Chondrocyte (in vitro differentiated cells): ENCODE measurements at regions not wholly inside any gene's neighbourhood (a gene's known extent, or its start where the extent isn't known, plus 50 kb on each side); places are given as distances from the start of the nearest gene placed in this dataset.

Experiments used
- DNase-seq: peaks from one replicate; pipeline ENCODE4 v3.0.0; 2021; ENCODE audit warnings: mixed read lengths, low spot score
- H3K27ac Mint-ChIP-seq: one replicate; pipeline ENCODE4 v1.8.0; 2021; ENCODE audit warnings: mild to moderate bottlenecking, moderate library complexity, mixed read lengths; ENCODE audit not compliant: unreplicated experiment
- H3K27me3 Mint-ChIP-seq: 2 replicates; pipeline ENCODE4 v1.8.0; 2021; ENCODE audit warnings: low read depth, mixed read lengths
- H3K36me3 Mint-ChIP-seq: 2 replicates; pipeline ENCODE4 v1.8.0; 2021; ENCODE audit warnings: low read depth, mixed read lengths
- H3K4me1 Mint-ChIP-seq: 2 replicates; pipeline ENCODE4 v1.8.0; 2021; ENCODE audit warnings: low read depth, mild to moderate bottlenecking, mixed read lengths
- H3K4me3 Mint-ChIP-seq: one replicate; pipeline ENCODE4 v1.8.0; 2021; ENCODE audit warnings: mild to moderate bottlenecking, moderate library complexity, mixed read lengths; ENCODE audit not compliant: unreplicated experiment
- H3K9me3 Mint-ChIP-seq: 2 replicates; pipeline ENCODE4 v1.8.0; 2021; ENCODE audit warnings: low read depth, mixed read lengths
- TF ChIP-seq, protein P1 (sequence below): fragments of 200-600 bp; sonication (generic); IDR thresholded peaks from 2 replicates; pipeline ENCODE4 v1.5.0; 2021; ENCODE audit warnings: antibody characterized with exemption, mild to moderate bottlenecking, moderate library complexity

DNA sequence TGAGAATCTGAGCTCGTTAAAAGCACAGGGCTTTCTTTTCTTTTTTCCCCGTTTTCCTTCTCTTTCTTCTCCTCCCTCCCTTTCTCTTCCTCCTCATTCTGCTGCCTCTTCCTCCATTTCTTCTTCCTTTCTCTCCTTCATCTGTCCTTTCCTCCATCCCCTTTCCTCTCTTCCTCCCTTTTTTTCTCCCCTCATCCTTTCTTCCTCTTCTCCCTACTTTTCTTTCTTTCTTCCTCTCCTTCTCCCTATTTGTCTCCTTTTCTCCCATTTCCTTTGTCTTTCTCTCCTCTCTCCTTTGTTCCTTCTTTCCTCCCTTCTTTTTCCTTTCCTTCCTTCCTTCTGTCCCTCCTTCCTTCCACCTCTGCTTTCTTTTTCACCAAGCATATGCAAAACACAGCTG, 649.4 kb downstream of the IRX1 start:
- H3K4me1 Mint-ChIP-seq: no peaks in the 10 kb centered on the region
- no peak overlapping the region for H3K4me3 Mint-ChIP-seq
- peaks cover 12% of the 10 kb centered on the region for H3K27me3 Mint-ChIP-seq
- no peak for DNase-seq
- H3K9me3 Mint-ChIP-seq: peaks cover 3% of the 10 kb centered on the region
- TF ChIP-seq, protein P1, sequence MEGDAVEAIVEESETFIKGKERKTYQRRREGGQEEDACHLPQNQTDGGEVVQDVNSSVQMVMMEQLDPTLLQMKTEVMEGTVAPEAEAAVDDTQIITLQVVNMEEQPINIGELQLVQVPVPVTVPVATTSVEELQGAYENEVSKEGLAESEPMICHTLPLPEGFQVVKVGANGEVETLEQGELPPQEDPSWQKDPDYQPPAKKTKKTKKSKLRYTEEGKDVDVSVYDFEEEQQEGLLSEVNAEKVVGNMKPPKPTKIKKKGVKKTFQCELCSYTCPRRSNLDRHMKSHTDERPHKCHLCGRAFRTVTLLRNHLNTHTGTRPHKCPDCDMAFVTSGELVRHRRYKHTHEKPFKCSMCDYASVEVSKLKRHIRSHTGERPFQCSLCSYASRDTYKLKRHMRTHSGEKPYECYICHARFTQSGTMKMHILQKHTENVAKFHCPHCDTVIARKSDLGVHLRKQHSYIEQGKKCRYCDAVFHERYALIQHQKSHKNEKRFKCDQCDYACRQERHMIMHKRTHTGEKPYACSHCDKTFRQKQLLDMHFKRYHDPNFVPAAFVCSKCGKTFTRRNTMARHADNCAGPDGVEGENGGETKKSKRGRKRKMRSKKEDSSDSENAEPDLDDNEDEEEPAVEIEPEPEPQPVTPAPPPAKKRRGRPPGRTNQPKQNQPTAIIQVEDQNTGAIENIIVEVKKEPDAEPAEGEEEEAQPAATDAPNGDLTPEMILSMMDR: no peak
- H3K27ac Mint-ChIP-seq: no peak overlapping the region
- H3K36me3 Mint-ChIP-seq: no peaks in the 10 kb centered on the region

DNA sequence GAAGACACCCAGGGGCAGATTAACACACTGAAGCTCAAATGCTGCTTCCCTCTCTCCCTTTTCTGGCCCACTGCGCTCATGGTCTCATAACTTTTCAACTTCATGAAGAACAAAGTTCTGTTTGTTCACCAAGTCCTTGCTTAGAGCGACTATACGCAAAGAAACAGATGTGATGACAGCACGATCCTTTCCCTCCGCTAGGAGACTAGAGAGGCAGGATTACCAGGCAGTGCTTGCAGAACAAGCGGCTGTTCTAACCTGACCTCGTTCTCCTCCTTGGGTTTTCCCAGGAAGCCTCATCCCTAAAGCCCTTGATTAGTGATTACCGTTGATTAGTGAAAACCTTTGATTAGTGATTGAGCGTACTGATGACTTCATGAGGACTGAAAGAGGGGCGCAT, 649.9 kb downstream of the IRX1 start:
- Mint-ChIP-seq H3K27ac (no peak overlapping the region), H3K4me3 (no peak overlapping the region), H3K36me3 (no peaks in the 10 kb centered on the region), H3K4me1 (no peaks in the 10 kb centered on the region), H3K27me3 (peaks cover 12% of the 10 kb centered on the region), H3K9me3 (peaks cover 3% of the 10 kb centered on the region)
- no peak for DNase-seq
- TF ChIP-seq, protein P1: no peak

DNA sequence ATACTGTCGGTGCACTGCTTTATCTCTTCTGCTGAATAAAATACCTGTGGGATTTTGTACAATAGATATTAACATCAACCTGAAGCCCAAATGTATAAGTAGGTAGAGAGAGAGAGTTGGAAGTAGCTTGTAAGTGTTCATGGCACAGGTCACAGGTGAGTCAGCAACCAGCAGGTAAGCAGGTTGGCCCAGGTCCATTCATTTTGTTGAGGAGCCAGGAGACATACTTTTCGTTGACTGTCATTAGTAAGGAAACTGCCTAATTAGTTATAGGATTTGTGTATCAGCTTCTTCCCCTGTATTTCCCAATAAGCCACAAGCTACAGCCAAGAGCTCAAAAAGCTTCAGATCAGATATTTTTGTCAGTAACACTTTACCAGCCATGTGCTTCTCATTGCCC, 650.8 kb downstream of the IRX1 start:
- H3K27ac Mint-ChIP-seq: no peak overlapping the region
- TF ChIP-seq, protein P1: no peak
- no peak overlapping the region for H3K4me3 Mint-ChIP-seq
- DNase-seq: no peak
- no peaks in the 10 kb centered on the region for H3K4me1 Mint-ChIP-seq
- no peaks in the 10 kb centered on the region for H3K36me3 Mint-ChIP-seq
- peaks cover 12% of the 10 kb centered on the region for H3K27me3 Mint-ChIP-seq
- H3K9me3 Mint-ChIP-seq: peaks cover 3% of the 10 kb centered on the region

DNA sequence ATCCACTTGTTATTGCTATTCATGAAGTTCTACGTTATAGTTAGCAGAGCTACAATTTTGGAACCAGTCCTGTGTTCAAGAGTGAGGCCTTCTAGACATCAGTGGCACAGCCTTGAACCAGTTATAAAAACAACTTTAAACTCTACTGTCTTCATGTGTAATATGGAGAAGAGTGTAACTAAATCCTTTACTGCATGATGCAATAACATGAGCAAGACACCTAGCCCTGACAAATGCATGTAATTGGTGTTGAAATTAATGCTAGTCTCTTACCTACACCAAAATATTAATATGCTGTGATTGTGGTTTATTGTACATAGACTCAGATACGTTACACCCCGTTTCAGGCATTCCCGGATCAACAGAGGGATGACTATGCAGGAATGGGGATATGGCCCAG, 654.6 kb downstream of the IRX1 start:
- Mint-ChIP-seq H3K36me3 (no peaks in the 10 kb centered on the region), H3K9me3 (peaks cover 16% of the 10 kb centered on the region), H3K4me3 (no peak overlapping the region), H3K4me1 (no peaks in the 10 kb centered on the region), H3K27me3 (peaks cover 9% of the 10 kb centered on the region), H3K27ac (no peak overlapping the region)
- TF ChIP-seq, protein P1: no peak
- DNase-seq: no peak

DNA sequence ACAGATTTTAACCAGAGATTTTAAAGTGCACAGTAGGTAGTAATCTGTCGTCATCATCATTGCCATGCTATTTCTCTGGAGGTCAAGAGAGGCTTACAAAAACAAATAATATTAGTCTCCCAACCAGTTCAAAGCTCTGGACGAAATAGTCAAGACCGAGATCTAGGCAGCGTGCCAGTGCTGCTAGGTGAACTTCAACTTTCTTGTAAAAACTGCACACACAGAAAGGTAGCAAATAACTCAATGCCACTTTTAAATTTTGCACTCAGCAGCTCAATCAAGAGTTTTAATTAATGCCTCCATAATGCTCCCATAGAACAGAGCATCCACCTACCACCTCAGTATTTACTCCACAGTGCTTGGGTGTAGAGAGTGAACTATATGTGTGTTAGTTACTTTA, 656.8 kb downstream of the IRX1 start:
- H3K27ac Mint-ChIP-seq: no peak overlapping the region
- no peak overlapping the region for H3K4me3 Mint-ChIP-seq
- H3K36me3 Mint-ChIP-seq: no peaks in the 10 kb centered on the region
- TF ChIP-seq, protein P1: no peak
- H3K9me3 Mint-ChIP-seq: peaks cover 18% of the 10 kb centered on the region
- H3K4me1 Mint-ChIP-seq: no peaks in the 10 kb centered on the region
- no peaks in the 10 kb centered on the region for H3K27me3 Mint-ChIP-seq
- DNase-seq: no peak
